NCI-H128 (cell line): ENCODE measurements at regions not wholly inside any gene's neighbourhood (a gene's known extent, or its start where the extent isn't known, plus 50 kb on each side); places are given as distances from the start of the nearest gene placed in this dataset.
"Not testable (repeated sequence)": the region's sequence is repeated elsewhere in the genome, so short reads cannot be mapped to it uniquely, and the experiment has no call there.

Source experiments
- DNase-seq: peaks from one replicate; lab custom pipeline; 2025; ENCODE audit not compliant: unreplicated experiment; lab: John Stamatoyannopoulos, UW

- DNase-seq: no peak
These were observed 269.0 kb downstream of the LTN1 start for GRCh38 chr21:28723646-28724045.

GRCh38 chr21:28719723-28720122 lies 273.0 kb downstream of the LTN1 start:
- no peak for DNase-seq

- DNase-seq: no peak
These were observed 277.8 kb downstream of the LTN1 start for GRCh38 chr21:28714777-28715464.

GRCh38 chr21:28712411-28712810 lies 280.3 kb downstream of the LTN1 start:
- DNase-seq: no peak

- DNase-seq: no peak
These were observed 287.1 kb downstream of the LTN1 start for GRCh38 chr21:28705616-28706015.

- no peak for DNase-seq
These were observed 287.9 kb downstream of the LTN1 start for GRCh38 chr21:28704746-28705145.

- DNase-seq: no peak
These were observed 288.8 kb downstream of the LTN1 start for GRCh38 chr21:28703861-28704260.

- no peak for DNase-seq
These were observed 292.9 kb downstream of the LTN1 start for GRCh38 chr21:28699596-28700259.

GRCh38 chr21:28699186-28699585 lies 293.5 kb downstream of the LTN1 start:
- DNase-seq: no peak

GRCh38 chr21:28696844-28697410 lies 295.8 kb downstream of the LTN1 start:
- no peak for DNase-seq

- no peak for DNase-seq
These were observed 299.2 kb downstream of the LTN1 start for GRCh38 chr21:28693476-28693875.

GRCh38 chr21:28690196-28690595 lies 302.5 kb downstream of the LTN1 start:
- DNase-seq: no peak

- no peak for DNase-seq
These were observed 304.3 kb downstream of the LTN1 start for GRCh38 chr21:28688381-28688780.

- no peak for DNase-seq
These were observed 305.1 kb downstream of the LTN1 start for GRCh38 chr21:28687586-28687985.

GRCh38 chr21:28683982-28684752 lies 308.5 kb downstream of the LTN1 start:
- DNase-seq: no peak

GRCh38 chr21:28682884-28683283 lies 309.8 kb downstream of the LTN1 start:
- DNase-seq: not testable (repeated sequence)

GRCh38 chr21:28677096-28677495 lies 315.6 kb downstream of the LTN1 start:
- DNase-seq: not testable (repeated sequence)

GRCh38 chr21:28675331-28676041 lies 317.2 kb downstream of the LTN1 start:
- DNase-seq: no peak

GRCh38 chr21:28674763-28675162 lies 317.9 kb downstream of the LTN1 start:
- no peak for DNase-seq

GRCh38 chr21:28671549-28672195 lies 321.0 kb downstream of the LTN1 start:
- DNase-seq: no peak
